Erythroblast (primary cell): ENCODE measurements at regions not wholly inside any gene's neighbourhood (a gene's known extent, or its start where the extent isn't known, plus 50 kb on each side); places are given as distances from the start of the nearest gene placed in this dataset.

Experiments
- GATA1 ChIP-seq: IDR thresholded peaks from 2 replicates; pipeline ENCODE4 v1.6.1; 2011; ENCODE audit warnings: low read depth, mild to moderate bottlenecking, control low read depth, low read length, moderate library complexity
- POLR2A ChIP-seq: IDR thresholded peaks from 2 replicates; pipeline ENCODE4 v1.6.1; 2011; ENCODE audit warnings: mild to moderate bottlenecking, low read length

DNA sequence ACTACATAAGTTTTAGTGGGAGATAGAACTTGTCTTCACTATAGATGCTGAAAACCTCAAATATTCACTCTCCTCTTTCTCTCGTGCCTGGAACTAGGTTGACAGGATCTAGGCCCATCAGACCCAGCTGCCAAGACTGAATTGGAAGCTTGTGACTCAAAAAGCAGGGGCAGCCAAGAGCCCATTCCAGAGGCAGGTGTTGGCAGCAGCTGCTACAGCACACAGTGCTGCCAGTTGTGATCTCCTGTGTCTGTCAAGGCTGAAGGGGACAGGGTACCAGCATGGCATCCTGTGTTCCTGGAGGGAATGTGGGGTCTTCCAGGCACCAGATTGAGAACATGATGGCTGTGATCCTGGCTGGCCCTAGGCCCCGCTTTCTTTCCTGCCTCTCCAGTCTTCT, 92.5 kb upstream of the MB21D2 start:
- TF ChIP-seq POLR2A = no peak
- TF ChIP-seq GATA1 = no peak
